ENCODE measurements at regions not wholly inside any gene's neighbourhood (a gene's known extent, or its start where the extent isn't known, plus 50 kb on each side); places are given as distances from the start of the nearest gene placed in this dataset.
"Not testable (repeated sequence)": the region's sequence is repeated elsewhere in the genome, so short reads cannot be mapped to it uniquely, and the experiment has no call there.

DNA sequence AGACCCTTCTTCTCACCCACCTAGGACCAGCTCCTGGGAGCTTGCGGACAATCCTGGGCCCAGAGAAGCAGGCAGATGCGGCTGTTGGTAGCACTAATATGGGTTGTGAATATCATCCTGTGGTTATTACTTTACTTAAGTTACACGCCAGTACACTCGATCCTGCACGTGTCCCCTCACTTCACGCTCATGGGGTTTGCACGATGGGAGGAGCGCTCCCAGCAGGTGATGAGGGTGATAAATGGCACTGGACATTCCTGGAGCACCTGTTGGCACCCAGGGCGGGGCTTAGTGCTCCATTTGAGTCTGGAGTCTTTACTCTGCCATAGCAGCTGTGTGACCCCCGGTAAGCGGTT lies 335.1 kb downstream of the PREX1 start:
- H3K27ac ChIP-seq: no peak overlapping the region
- TF ChIP-seq, protein P1, sequence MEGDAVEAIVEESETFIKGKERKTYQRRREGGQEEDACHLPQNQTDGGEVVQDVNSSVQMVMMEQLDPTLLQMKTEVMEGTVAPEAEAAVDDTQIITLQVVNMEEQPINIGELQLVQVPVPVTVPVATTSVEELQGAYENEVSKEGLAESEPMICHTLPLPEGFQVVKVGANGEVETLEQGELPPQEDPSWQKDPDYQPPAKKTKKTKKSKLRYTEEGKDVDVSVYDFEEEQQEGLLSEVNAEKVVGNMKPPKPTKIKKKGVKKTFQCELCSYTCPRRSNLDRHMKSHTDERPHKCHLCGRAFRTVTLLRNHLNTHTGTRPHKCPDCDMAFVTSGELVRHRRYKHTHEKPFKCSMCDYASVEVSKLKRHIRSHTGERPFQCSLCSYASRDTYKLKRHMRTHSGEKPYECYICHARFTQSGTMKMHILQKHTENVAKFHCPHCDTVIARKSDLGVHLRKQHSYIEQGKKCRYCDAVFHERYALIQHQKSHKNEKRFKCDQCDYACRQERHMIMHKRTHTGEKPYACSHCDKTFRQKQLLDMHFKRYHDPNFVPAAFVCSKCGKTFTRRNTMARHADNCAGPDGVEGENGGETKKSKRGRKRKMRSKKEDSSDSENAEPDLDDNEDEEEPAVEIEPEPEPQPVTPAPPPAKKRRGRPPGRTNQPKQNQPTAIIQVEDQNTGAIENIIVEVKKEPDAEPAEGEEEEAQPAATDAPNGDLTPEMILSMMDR (conservative IDR thresholded peaks at IDR 0.05): no peak
- TF ChIP-seq ZFX (IDR thresholded peaks at IDR 0.05): no peak

DNA sequence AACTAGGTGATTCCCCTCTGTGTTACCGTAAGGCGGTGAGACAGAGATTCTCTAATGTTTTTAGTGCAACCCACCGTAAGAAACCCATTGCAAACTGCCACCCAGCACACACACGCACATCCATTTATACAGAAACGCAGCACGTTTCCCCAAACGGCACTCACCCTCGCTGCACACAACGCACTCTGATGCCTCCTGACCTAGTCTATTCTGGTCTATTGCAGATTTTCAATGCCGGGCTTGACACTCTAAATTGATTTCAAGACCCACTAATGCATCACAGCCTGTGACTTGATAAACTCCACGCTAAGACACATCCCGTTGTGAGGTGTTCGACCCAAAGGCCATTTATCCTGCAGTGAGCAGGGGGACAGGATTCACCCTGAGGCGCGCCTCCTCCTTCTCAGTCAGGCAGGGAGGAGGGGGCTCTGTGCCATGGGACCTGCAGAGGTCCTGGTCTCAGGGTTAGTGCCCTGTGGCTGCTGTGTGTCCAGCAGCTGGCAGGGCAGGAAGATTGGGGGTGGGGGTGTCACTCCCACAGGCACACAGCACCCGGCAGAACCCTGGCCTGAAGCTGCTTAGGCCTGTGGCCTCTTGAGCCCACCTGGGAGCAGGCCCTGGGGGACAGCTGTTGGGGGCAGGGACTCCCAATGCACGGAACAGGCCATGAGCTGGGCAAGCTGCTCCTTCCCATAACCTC lies 335.6 kb downstream of the PREX1 start:
- H3K27ac ChIP-seq: no peak overlapping the region
- TF ChIP-seq ZFX (IDR thresholded peaks at IDR 0.05): no peak
- TF ChIP-seq, protein P1 (conservative IDR thresholded peaks at IDR 0.05): no peak

DNA sequence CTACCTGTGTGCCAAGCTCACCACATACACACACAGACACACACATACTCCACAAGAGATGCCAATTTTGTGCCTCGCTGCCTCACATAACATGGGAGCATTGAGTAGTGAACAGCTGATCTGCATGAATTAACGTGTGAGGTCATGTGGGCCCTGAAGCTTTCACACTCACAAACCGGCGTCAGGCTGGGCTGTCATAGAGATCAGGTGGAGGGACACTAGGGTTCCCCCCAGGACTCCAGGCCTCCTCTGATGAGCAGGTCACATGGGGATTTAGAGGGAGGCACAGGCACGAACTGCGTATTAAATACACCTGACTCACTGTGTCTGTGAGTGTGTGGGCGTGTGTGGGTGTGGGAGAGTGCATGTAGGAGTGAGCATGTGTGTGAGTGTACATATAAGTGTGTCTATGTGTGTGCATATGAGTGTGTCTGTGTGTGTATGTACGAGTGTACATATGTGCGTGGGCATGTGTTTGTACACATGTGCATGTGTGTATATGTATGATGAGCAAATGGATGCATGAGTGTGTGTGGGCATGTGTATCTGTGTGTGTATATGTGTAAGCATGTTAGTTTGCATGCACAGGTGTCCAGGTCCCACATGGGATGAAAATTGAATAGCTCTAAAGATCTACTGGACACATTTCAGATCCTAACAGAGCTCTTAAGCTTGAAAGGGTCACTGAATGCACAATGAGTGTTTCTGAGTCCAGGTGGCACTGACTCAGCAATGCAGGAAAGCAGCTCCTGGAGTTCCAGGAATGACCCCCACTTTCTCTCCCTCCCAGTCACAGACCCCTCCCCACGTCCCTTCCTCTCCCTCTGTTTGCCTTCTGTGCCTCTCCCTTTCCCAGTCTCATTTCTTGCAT lies 336.6 kb downstream of the PREX1 start:
- TF ChIP-seq, protein P1 (conservative IDR thresholded peaks at IDR 0.05): no peak
- no peak for TF ChIP-seq ZFX (IDR thresholded peaks at IDR 0.05)
- no peak overlapping the region for H3K27ac ChIP-seq

DNA sequence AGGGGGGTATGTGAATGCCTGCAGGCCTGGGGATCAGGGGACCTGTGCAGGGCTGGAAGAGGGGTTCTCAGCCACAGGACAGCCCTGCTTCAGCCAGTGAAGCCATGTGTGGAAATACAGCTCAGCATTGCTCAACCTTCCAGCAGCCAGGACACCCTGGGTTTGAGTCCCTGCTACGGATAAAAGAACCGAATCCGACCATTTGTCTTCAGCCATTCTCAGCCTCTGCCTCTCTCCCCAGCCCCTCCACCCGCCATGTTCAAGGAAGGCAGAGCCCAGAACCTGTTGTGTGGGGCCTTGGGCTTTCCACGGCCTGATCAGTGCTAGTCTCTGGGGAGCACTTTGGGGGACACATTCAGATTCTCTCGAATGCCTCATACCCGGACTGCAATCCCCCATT lies 337.5 kb downstream of the PREX1 start:
- not testable (repeated sequence) for H3K27ac ChIP-seq

DNA sequence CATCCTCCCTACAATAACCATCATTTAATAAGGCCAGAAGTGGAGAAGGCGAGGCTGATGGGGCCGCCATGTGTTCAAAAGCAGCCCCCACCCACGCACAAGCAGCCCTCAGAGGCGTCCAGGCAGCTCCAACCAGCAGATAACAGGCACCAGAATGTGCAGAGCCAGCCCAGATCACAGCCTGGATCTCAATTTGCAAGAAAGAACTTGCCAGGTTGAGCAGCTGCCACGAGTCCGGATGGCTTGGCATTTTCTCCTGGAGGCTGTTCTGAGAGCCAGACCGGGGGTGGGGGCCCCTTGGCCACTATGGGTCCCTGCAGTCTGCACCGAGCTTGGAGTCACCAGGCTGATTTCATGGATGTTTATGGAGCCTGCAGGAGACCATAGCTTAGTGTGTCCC lies 338.1 kb downstream of the PREX1 start:
- TF ChIP-seq, protein P1 (conservative IDR thresholded peaks at IDR 0.05): no peak
- no peak for TF ChIP-seq ZFX (IDR thresholded peaks at IDR 0.05)
- H3K27ac ChIP-seq: no peak overlapping the region

DNA sequence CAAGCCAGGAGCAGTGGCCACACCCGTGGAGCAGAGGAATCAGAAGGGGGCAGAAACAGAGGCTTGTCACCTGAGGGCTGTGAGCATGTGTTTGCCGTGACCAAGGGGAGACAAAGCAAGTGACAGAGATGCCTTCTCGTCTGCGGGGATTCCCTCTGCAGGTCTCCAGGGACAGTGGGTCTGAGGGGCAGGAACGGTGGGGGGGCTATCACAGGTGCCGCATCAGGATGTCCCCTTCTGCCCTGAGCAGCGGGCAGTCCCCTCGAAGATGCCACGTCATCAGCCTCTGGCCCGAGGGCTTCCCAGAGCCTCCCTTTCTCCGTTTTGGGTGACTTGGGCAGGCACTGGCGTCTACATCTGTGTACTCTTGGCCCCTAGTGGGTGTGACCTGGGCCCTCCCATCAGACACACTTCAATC lies 338.7 kb downstream of the PREX1 start:
- no peak for TF ChIP-seq ZFX (IDR thresholded peaks at IDR 0.05)
- TF ChIP-seq, protein P1 (conservative IDR thresholded peaks at IDR 0.05): no peak
- H3K27ac ChIP-seq: no peak overlapping the region

DNA sequence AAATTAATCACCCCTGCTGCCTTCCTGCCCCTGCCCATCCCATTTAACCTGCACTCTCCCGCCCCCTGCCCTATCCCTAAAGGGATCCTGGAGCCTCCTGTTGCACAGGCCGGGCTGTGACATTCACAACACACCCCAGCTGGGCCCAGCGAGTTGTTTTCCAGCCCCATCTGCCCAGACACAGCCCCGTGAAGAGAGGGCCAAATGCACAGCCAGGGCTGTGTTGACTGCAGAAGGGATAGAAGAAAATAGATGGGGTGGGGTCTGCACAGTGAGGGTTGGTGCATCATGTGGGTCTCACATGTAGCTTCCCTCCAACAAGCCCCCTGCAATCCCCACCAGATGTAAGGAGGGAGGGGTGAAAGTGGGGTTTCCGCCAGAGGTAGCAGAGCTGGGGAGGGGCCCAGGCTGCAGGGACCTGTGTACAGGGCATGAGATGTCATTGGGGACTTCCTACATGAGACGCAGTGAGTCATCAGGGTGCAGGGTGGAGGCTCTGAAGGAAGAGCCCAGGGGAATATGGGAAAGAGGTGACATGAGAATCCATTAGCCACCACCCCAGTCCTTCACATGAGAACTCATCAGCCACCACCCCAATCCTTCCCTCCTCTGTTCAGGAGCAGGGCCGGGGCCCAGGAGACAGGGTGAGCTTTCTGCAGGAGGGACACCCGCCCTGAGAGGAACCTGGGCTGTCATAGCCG lies 339.3 kb downstream of the PREX1 start:
- H3K27ac ChIP-seq: not testable (repeated sequence)

DNA sequence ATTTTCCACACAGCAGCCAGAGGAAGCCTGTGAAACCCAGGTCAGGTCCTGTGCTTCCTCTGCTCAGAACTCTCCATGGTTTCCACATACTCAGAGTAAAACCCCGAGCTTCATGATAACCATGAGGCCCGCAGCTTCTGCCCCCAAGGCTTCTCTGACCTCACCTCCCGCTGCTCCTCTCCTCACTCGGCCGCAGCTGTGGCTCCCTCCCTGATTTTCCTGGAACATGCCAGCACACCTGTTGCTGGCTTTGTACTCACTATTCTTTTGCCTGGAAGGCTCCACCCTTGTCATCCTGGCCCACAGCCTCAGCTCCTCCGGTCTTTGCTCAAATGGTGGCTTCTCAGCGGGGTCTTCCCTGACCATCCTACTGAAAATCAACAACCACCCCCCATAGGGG lies 341.7 kb downstream of the PREX1 start:
- H3K27ac ChIP-seq: no peak overlapping the region
- TF ChIP-seq, protein P1 (conservative IDR thresholded peaks at IDR 0.05): no peak
- no peak for TF ChIP-seq ZFX (IDR thresholded peaks at IDR 0.05)

DNA sequence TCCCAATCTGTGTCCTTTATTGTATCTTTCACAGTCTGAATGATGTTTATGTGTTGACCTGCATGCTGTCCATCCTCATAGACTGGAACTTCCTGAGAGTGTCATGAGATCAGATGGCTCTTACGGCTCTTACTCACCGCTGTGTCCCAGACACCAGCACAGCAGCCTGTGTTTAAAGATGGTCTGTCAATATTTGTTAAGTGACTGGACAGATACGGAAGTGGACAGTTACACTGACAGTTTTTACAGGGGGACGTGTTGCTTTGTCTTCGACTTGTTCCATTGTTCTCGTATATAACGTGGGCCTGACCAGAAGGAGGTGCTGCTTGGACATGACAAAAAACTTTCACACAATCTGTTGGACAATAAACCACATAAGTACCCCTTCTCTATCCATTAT lies 342.6 kb downstream of the PREX1 start:
- not testable (repeated sequence) for H3K27ac ChIP-seq

Measured in C4-2B (cell line).